ENCODE measurements at regions not wholly inside any gene's neighbourhood (a gene's known extent, or its start where the extent isn't known, plus 50 kb on each side); places are given as distances from the start of the nearest gene placed in this dataset.

DNA sequence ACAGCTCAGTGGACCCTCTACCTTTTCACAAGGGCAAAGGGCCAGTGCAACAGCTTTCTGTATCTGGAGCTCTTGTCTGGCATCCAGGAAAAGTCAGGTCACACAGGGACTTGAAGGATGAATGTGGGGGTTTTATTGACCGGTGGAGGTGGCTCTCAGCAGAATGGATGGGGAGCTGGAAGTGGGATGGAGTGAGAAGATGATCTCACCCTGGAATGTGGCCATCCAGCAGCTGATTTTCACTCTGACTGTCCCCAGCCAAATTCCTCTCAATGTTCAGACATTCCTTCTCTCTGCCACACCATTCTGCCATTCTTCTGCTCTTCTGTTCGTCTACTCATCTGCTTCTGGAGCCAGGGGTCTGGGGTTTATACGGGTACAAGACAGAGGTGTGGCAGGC lies 1119.9 kb downstream of the TAF11L14 start:
- no peak overlapping the region for H2AK5ac ChIP-seq (ENCODE audit: low read depth, low read length)
- ChIA-PET CTCF (ENCODE audit: partially characterized antibody) (interaction anchor here (1.2 kb wide), 1 partner anchor 17 kb away, joined by 3 read pairs; no protein-coding TSS in a partner anchor), POLR2A (ENCODE audit: partially characterized antibody) (no interaction called here)
- H2BK15ac ChIP-seq (ENCODE audit: low read length) = no peak overlapping the region
- no peaks in the 10 kb centered on the region for H3K79me1 ChIP-seq (ENCODE audit: low read depth, low read length)
- H3K9ac ChIP-seq (replicated peaks in 1 of 4; ENCODE audit: extremely low read depth in 1 of 4, low read depth in 3 of 4, low read length in 3 of 4) = no peak overlapping the region
- no peak overlapping the region for H3K27ac ChIP-seq (ENCODE audit: low read depth, low read length)
- WGBS, 2 experiments (ENCODE audit: extremely low coverage in 1 of 2, insufficient coverage in 1 of 2, insufficient read length in 1 of 2, insufficient replicate concordance in 2 of 2, low coverage in 1 of 2, low lambda C conversion rate in 2 of 2, missing lambda C conversion rate in 1 of 2) = 88% methylated on average over 3 of the region's 3 CpGs; no CpG with 5 or more reads in 1 of the 2 experiments
- no peaks in the 10 kb centered on the region for H3K36me3 ChIP-seq (ENCODE audit: control insufficient read depth in 2 of 4, insufficient read depth in 4 of 4, low read length in 3 of 4)
- DNase-seq (ENCODE audit: low read depth in 1 of 2, low spot score in 2 of 2) = no peak
- H3K56ac ChIP-seq (replicated peaks; ENCODE audit: insufficient read length, low read depth, low read length) = no peak overlapping the region
- H4K91ac ChIP-seq (replicated peaks; ENCODE audit: insufficient read length, low read length) = no peak overlapping the region
- no peaks in the 10 kb centered on the region for H3K4me1 ChIP-seq (replicated peaks in 1 of 4; ENCODE audit: control insufficient read depth in 3 of 4, insufficient read depth in 4 of 4, low read length in 3 of 4)
- H2BK120ac ChIP-seq (replicated peaks; ENCODE audit: low read depth, low read length) = no peak overlapping the region
- TF ChIP-seq TEAD4 (IDR thresholded peaks at IDR 0.05; ENCODE audit: low read depth, low read length) = peak; percentile 49; the same call in 1 of the 2 replicates
- TF ChIP-seq FOSL1 (IDR thresholded peaks at IDR 0.05; ENCODE audit: insufficient read depth, low read depth, low read length) = no peak
- TF ChIP-seq PHF8 (conservative IDR thresholded peaks at IDR 0.05; ENCODE audit: low read depth, low read length) = no peak
- no peak for TF ChIP-seq RFX5 (IDR thresholded peaks at IDR 0.05; ENCODE audit: borderline replicate concordance, low read depth, low read length)
- TF ChIP-seq TAF1 (IDR thresholded peaks at IDR 0.05; ENCODE audit: low read depth, low read length) = no peak
- TF ChIP-seq, protein P1, sequence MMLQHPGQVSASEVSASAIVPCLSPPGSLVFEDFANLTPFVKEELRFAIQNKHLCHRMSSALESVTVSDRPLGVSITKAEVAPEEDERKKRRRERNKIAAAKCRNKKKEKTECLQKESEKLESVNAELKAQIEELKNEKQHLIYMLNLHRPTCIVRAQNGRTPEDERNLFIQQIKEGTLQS (IDR thresholded peaks at IDR 0.05; ENCODE audit: insufficient read depth, low read depth, low read length) = no peak
- H3K79me2 ChIP-seq (ENCODE audit: control insufficient read depth in 1 of 2, insufficient read depth in 2 of 2, low read length in 2 of 2) = no peaks in the 10 kb centered on the region
- no peak overlapping the region for H3K18ac ChIP-seq (ENCODE audit: extremely low read depth, low read length)
- no peak overlapping the region for H3K23ac ChIP-seq (ENCODE audit: insufficient read length)
- no peak overlapping the region for H3K4me3 ChIP-seq (ENCODE audit: extremely low read depth in 1 of 4, insufficient read depth in 2 of 4, low read depth in 3 of 4, low read length in 4 of 4)
- H3K14ac ChIP-seq (ENCODE audit: insufficient read length) = no peak overlapping the region
- no peaks in the 10 kb centered on the region for H4K20me1 ChIP-seq (replicated peaks in 1 of 2; ENCODE audit: control insufficient read depth in 1 of 2, insufficient read depth in 2 of 2, low read length in 2 of 2)
- H3K9me3 ChIP-seq (ENCODE audit: insufficient read depth in 2 of 2, low read depth in 1 of 2, low read length in 1 of 2) = no peaks in the 10 kb centered on the region
- H3K27me3 ChIP-seq (replicated peaks in 1 of 4; ENCODE audit: control insufficient read depth in 3 of 4, extremely low read depth in 1 of 4, insufficient read depth in 3 of 4, low read length in 3 of 4) = no peaks in the 10 kb centered on the region
- H4K5ac ChIP-seq (ENCODE audit: insufficient read length, low read depth, low read length) = no peak overlapping the region
- no peak overlapping the region for H4K8ac ChIP-seq (ENCODE audit: extremely low read depth, insufficient read depth, low read length)
- no peak overlapping the region for H2BK20ac ChIP-seq (ENCODE audit: low read length)
- no peaks in the 10 kb centered on the region for H3K23me2 ChIP-seq (ENCODE audit: low read depth, low read length)
- no peak overlapping the region for H3K4me2 ChIP-seq (ENCODE audit: insufficient read depth in 1 of 2, low read depth in 2 of 2, low read length in 2 of 2)
- H2BK12ac ChIP-seq (ENCODE audit: low read depth, low read length) = no peak overlapping the region
- no peak overlapping the region for H2AFZ ChIP-seq (ENCODE audit: low read length)
- no peak overlapping the region for H2BK5ac ChIP-seq (ENCODE audit: low read depth, low read length)
- no peak for FAIRE-seq
- H3K4ac ChIP-seq (replicated peaks; ENCODE audit: insufficient read length, low read depth, low read length) = no peak overlapping the region

Measured in H1 (cell line).